ENCODE measurements at regions not wholly inside any gene's neighbourhood (a gene's known extent, or its start where the extent isn't known, plus 50 kb on each side); places are given as distances from the start of the nearest gene placed in this dataset.

DNA sequence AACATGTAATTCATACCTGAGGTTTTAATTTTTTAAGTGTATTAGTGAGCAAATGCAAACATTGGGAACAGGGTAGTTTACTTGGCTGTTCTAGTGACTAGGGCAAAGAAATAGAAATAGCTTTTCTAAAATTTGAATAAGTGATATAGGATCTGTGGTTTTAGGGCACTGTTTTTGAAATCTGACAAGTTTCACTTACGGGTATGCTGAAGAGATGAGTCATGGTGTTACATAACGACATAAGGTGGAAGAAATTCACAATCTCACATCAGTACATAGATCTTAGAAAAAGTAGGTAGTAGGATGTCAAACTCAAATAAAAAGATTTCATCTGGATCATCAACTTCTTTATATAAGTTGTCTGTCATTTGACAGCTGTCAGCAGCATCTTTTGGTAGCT, 772.3 kb downstream of the MAT2B start:
- H3K4me2 ChIP-seq (ENCODE audit: insufficient read depth, low read length), result no peak overlapping the region
- no peaks in the 10 kb centered on the region for H3K79me2 ChIP-seq (ENCODE audit: insufficient read depth, low read length)
- H3K4me1 ChIP-seq (ENCODE audit: insufficient read depth, low read length), result no peaks in the 10 kb centered on the region
- H3K4me3 ChIP-seq (ENCODE audit: insufficient read depth, low read length), result no peak overlapping the region
- H4K20me1 ChIP-seq (ENCODE audit: insufficient read depth, low read length), result no peaks in the 10 kb centered on the region
- no peaks in the 10 kb centered on the region for H3K9me3 ChIP-seq (ENCODE audit: low read depth, low read length)
- H3K27ac ChIP-seq (ENCODE audit: low read depth, low read length), result no peak overlapping the region
- no peak overlapping the region for H2AFZ ChIP-seq (ENCODE audit: low read length)
- no peaks in the 10 kb centered on the region for H3K27me3 ChIP-seq (ENCODE audit: insufficient read depth, low read length)
- TF ChIP-seq, protein P1, sequence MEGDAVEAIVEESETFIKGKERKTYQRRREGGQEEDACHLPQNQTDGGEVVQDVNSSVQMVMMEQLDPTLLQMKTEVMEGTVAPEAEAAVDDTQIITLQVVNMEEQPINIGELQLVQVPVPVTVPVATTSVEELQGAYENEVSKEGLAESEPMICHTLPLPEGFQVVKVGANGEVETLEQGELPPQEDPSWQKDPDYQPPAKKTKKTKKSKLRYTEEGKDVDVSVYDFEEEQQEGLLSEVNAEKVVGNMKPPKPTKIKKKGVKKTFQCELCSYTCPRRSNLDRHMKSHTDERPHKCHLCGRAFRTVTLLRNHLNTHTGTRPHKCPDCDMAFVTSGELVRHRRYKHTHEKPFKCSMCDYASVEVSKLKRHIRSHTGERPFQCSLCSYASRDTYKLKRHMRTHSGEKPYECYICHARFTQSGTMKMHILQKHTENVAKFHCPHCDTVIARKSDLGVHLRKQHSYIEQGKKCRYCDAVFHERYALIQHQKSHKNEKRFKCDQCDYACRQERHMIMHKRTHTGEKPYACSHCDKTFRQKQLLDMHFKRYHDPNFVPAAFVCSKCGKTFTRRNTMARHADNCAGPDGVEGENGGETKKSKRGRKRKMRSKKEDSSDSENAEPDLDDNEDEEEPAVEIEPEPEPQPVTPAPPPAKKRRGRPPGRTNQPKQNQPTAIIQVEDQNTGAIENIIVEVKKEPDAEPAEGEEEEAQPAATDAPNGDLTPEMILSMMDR (IDR thresholded peaks at IDR 0.05; ENCODE audit: extremely low read depth, low read depth, low read length), result no peak
- DNase-seq (ENCODE audit: insufficient read length, low spot score, missing footprints), result peak; percentile 46
- no peaks in the 10 kb centered on the region for H3K36me3 ChIP-seq (ENCODE audit: insufficient read depth, low read length)

DNA sequence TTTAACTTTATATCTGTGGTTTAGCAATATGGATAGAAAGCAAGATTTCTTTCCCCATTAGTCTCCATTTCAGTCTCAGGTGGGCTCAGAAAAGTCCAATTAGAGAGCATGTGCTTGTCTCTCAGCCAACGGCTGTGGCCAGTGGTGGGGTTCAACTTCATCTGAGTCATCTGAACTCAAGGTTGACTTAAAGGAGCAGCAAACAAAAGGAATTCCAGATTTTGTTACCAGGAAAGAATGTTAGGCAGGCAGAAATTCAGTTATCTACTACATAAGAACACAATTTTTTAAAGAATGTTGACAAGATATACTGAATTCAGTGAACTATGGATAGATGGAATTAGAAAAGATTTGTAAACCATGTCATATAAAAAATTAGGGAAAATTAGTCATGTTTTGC, 784.1 kb downstream of the MAT2B start:
- H3K27me3 ChIP-seq (ENCODE audit: insufficient read depth, low read length), result no peaks in the 10 kb centered on the region

DNA sequence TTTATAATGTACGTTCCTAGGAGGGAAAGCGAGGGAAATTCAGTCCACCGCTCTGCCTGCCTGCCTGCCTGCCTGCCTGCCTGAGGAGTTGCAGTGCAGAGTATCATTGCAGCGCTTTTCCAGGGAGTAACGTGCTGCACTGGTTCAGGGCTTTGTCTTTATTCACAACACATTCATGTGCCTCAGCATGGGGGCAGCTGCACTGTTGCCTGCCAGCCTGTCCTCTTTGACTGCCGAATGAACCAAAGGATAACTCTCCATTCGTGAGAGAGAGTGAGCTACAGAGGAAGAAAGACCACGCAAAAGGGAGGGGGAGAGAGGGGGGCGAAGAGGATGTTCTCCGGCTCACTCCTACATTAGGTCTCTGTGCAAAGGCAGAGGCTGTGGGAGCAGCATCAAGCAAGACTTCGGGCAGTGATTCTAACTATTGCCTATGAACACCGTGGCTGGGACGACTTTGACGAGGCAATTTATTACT, 791.2 kb downstream of the MAT2B start:
- peak overlapping the region; percentile 82 for H3K4me2 ChIP-seq (ENCODE audit: insufficient read depth, low read length)
- TF ChIP-seq, protein P1 (IDR thresholded peaks at IDR 0.05; ENCODE audit: extremely low read depth, low read depth, low read length), result no peak
- no peaks in the 10 kb centered on the region for H4K20me1 ChIP-seq (ENCODE audit: insufficient read depth, low read length)
- H3K9me3 ChIP-seq (ENCODE audit: low read depth, low read length), result no peaks in the 10 kb centered on the region
- H3K27me3 ChIP-seq (ENCODE audit: insufficient read depth, low read length), result no peaks in the 10 kb centered on the region
- DNase-seq (ENCODE audit: insufficient read length, low spot score, missing footprints), result peak; percentile 65
- H3K36me3 ChIP-seq (ENCODE audit: insufficient read depth, low read length), result no peaks in the 10 kb centered on the region
- peak overlapping the region; percentile 42 for H3K27ac ChIP-seq (ENCODE audit: low read depth, low read length)
- H3K79me2 ChIP-seq (ENCODE audit: insufficient read depth, low read length), result peaks cover 12% of the 10 kb centered on the region
- H3K4me1 ChIP-seq (ENCODE audit: insufficient read depth, low read length), result peaks cover 9% of the 10 kb centered on the region
- H2AFZ ChIP-seq (ENCODE audit: low read length), result peak overlapping the region; percentile 93
- H3K4me3 ChIP-seq (ENCODE audit: insufficient read depth, low read length), result peak overlapping the region; percentile 73

More for the DNA sequence above, 784.1 kb downstream of the MAT2B start:
- Histone ChIP-seq H3K4me2 (ENCODE audit: insufficient read depth, low read length) (no peak overlapping the region), H3K27ac (ENCODE audit: low read depth, low read length) (no peak overlapping the region), H3K4me3 (ENCODE audit: insufficient read depth, low read length) (no peak overlapping the region), H3K36me3 (ENCODE audit: insufficient read depth, low read length) (no peaks in the 10 kb centered on the region), H3K4me1 (ENCODE audit: insufficient read depth, low read length) (no peaks in the 10 kb centered on the region), H3K79me2 (ENCODE audit: insufficient read depth, low read length) (no peaks in the 10 kb centered on the region), H3K9me3 (ENCODE audit: low read depth, low read length) (no peaks in the 10 kb centered on the region), H2AFZ (ENCODE audit: low read length) (no peak overlapping the region), H4K20me1 (ENCODE audit: insufficient read depth, low read length) (no peaks in the 10 kb centered on the region)
- TF ChIP-seq, protein P1 (IDR thresholded peaks at IDR 0.05; ENCODE audit: extremely low read depth, low read depth, low read length), result no peak
- DNase-seq (ENCODE audit: insufficient read length, low spot score, missing footprints), result no peak

DNA sequence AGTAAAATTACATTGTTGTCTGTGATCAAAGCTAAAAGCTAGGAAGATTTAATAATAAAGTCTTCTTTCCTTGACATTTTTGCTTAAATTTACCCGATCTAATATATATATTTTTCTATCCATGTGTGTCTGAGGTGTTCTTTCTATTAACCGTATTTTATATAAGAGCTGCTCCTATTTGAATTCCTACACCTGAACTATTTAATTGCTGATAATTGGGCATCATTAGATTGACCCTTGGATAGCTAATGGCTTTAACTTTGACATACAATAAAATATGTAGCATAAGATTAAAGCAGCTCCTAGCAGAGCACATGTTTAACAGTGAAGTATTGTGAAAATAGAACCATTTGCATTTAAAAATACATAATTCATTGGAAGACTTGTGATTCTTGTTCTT, 792.7 kb downstream of the MAT2B start:
- Histone ChIP-seq H3K79me2 (ENCODE audit: insufficient read depth, low read length) (peaks cover 12% of the 10 kb centered on the region), H3K4me1 (ENCODE audit: insufficient read depth, low read length) (peaks cover 19% of the 10 kb centered on the region), H3K9me3 (ENCODE audit: low read depth, low read length) (no peaks in the 10 kb centered on the region), H4K20me1 (ENCODE audit: insufficient read depth, low read length) (no peaks in the 10 kb centered on the region), H3K4me2 (ENCODE audit: insufficient read depth, low read length) (peak overlapping the region; percentile 52), H3K36me3 (ENCODE audit: insufficient read depth, low read length) (no peaks in the 10 kb centered on the region), H2AFZ (ENCODE audit: low read length) (no peak overlapping the region), H3K27me3 (ENCODE audit: insufficient read depth, low read length) (no peaks in the 10 kb centered on the region), H3K27ac (ENCODE audit: low read depth, low read length) (no peak overlapping the region), H3K4me3 (ENCODE audit: insufficient read depth, low read length) (peak overlapping the region; percentile 73)
- no peak for DNase-seq (ENCODE audit: insufficient read length, low spot score, missing footprints)
- TF ChIP-seq, protein P1 (IDR thresholded peaks at IDR 0.05; ENCODE audit: extremely low read depth, low read depth, low read length), result no peak
